Gastroesophageal sphincter (tissue), 3 donors: ENCODE measurements at regions not wholly inside any gene's neighbourhood (a gene's known extent, or its start where the extent isn't known, plus 50 kb on each side); places are given as distances from the start of the nearest gene placed in this dataset.

ENCODE experiments used
- EP300 ChIP-seq: sonication (generic); formaldehyde crosslinking; IDR thresholded peaks from one replicate; pipeline ENCODE4 v1.6.1; 2017; ENCODE audit warnings: antibody characterized with exemption, mild to moderate bottlenecking
- POLR2A ChIP-seq, 2 donors: fragments of 450-650 bp; IDR thresholded peaks; one replicate each; pipeline ENCODE4 v1.6.1; 2017; ENCODE audit warnings: antibody characterized with exemption in 2 of 2, mild to moderate bottlenecking in 2 of 2, moderate library complexity in 1 of 2
- POLR2AphosphoS5 ChIP-seq: sonication (generic); formaldehyde crosslinking; IDR thresholded peaks from one replicate; pipeline ENCODE4 v1.6.1; 2017; ENCODE audit warnings: antibody characterized with exemption
- TF ChIP-seq, protein P1 (sequence below), 4 experiments: fragments of 200-600 bp in 2 of 4; fragments of 450-650 bp in 2 of 4; sonication (generic) in 1 of 4; IDR thresholded peaks; one replicate each; pipeline ENCODE4 v1.5.1; 2017 to 2019; ENCODE audit warnings: antibody characterized with exemption in 4 of 4, mild to moderate bottlenecking in 2 of 4, moderate library complexity in 2 of 4

DNA sequence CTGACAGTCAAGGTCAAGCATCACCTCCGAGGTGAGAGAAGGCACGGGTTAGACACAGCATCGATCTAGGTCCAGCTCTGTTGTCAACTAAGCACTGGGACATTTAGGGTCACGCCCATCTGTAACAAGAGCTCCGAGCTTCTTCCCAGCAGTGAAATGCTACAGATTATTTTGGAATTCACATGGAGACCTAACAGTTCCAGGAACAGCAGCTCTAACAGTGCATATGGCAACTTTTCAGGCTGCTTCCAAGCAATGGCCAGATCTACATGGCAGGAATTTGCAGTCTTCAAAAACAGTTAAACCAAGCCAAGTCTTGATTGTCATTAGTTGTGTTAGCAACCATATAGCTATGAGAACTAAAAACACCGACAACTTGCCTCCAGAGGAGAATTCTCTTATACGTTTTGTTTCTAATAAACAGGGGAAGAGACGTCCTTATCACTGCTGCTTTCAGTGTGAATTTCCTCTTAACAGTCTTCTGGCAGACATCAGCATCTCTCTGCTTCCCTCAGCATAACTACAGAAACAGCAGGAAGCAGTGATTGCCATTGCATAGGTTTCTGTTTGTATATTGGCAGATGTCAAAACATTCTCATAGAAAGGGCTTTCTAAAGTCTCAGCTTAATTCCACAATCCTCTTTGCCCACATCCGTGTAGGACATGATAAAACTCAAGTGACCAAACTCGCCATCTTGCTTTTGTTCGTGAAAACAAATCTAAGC is 242.1 kb upstream of the DAPK1 start:
- TF ChIP-seq POLR2AphosphoS5 (peak; percentile 63), POLR2A (IDR thresholded peaks at IDR 0.05) (no peak), EP300 (no peak)
- TF ChIP-seq, protein P1, sequence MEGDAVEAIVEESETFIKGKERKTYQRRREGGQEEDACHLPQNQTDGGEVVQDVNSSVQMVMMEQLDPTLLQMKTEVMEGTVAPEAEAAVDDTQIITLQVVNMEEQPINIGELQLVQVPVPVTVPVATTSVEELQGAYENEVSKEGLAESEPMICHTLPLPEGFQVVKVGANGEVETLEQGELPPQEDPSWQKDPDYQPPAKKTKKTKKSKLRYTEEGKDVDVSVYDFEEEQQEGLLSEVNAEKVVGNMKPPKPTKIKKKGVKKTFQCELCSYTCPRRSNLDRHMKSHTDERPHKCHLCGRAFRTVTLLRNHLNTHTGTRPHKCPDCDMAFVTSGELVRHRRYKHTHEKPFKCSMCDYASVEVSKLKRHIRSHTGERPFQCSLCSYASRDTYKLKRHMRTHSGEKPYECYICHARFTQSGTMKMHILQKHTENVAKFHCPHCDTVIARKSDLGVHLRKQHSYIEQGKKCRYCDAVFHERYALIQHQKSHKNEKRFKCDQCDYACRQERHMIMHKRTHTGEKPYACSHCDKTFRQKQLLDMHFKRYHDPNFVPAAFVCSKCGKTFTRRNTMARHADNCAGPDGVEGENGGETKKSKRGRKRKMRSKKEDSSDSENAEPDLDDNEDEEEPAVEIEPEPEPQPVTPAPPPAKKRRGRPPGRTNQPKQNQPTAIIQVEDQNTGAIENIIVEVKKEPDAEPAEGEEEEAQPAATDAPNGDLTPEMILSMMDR (IDR thresholded peaks at IDR 0.05), result no peak
